HEK293T (cell line): ENCODE measurements at regions not wholly inside any gene's neighbourhood (a gene's known extent, or its start where the extent isn't known, plus 50 kb on each side); places are given as distances from the start of the nearest gene placed in this dataset.

ENCODE experiments used
- CTCF ChIA-PET: fragments of 350-600 bp; formaldehyde crosslinking; extraction: SDS; loops from one replicate; lab custom pipeline; 2021; ENCODE audit warnings: antibody characterized with exemption, inconsistent platforms; lab: Yijun Ruan, JAX
- POLR2A ChIA-PET: fragments of 350-600 bp; formaldehyde crosslinking; extraction: SDS; loops from one replicate; lab custom pipeline; 2020; ENCODE audit warnings: antibody characterized with exemption, inconsistent platforms; lab: Yijun Ruan, JAX
- DNase-seq: peaks from one replicate; pipeline ENCODE4 v3.0.0; 2012; ENCODE audit warnings: mixed read lengths; ENCODE audit errors: extremely low spot score
- ARNT ChIP-seq: fragments of 450-650 bp; IDR thresholded peaks from 2 replicates; pipeline ENCODE4 v1.6.1; 2017; ENCODE audit warnings: mild to moderate bottlenecking
- BHLHE40 ChIP-seq: fragments of 450-650 bp; IDR thresholded peaks from 2 replicates; pipeline ENCODE4 v1.6.1; 2016; ENCODE audit warnings: mild to moderate bottlenecking, moderate library complexity, borderline replicate concordance
- CTBP1 ChIP-seq: fragments of 450-650 bp; IDR thresholded peaks from 2 replicates; pipeline ENCODE4 v1.6.1; 2016; ENCODE audit warnings: borderline replicate concordance
- ELF4 ChIP-seq: fragments of 450-650 bp; IDR thresholded peaks from 2 replicates; pipeline ENCODE4 v1.6.1; 2017; ENCODE audit warnings: antibody characterized with exemption
- FOXA1 ChIP-seq: fragments of 450-650 bp; IDR thresholded peaks from 2 replicates; pipeline ENCODE4 v1.6.1; 2016; ENCODE audit warnings: mild to moderate bottlenecking
- FOXK2 ChIP-seq: fragments of 450-650 bp; IDR thresholded peaks from 2 replicates; pipeline ENCODE4 v1.6.1; 2016; ENCODE audit warnings: mild to moderate bottlenecking
- FOXM1 ChIP-seq: fragments of 450-650 bp; IDR thresholded peaks from 2 replicates; pipeline ENCODE4 v1.6.1; 2017; ENCODE audit warnings: mild to moderate bottlenecking, borderline replicate concordance
- HDGF ChIP-seq: fragments of 450-650 bp; IDR thresholded peaks from 2 replicates; pipeline ENCODE4 v1.6.1; 2017; ENCODE audit warnings: antibody characterized with exemption, borderline replicate concordance
- L3MBTL2 ChIP-seq: fragments of 450-650 bp; conservative IDR thresholded peaks from 2 replicates; pipeline ENCODE4 v1.6.1; 2016; ENCODE audit warnings: mild to moderate bottlenecking
- LEF1 ChIP-seq: fragments of 450-650 bp; IDR thresholded peaks from 2 replicates; pipeline ENCODE4 v1.6.1; 2017; ENCODE audit warnings: mild to moderate bottlenecking, borderline replicate concordance
- NFRKB ChIP-seq: fragments of 450-650 bp; IDR thresholded peaks from 2 replicates; pipeline ENCODE4 v1.6.1; 2016; ENCODE audit warnings: mild to moderate bottlenecking, moderate library complexity
- SP1 ChIP-seq: fragments of 450-650 bp; IDR thresholded peaks from 2 replicates; pipeline ENCODE4 v1.6.1; 2017
- SUZ12 ChIP-seq: fragments of 450-650 bp; IDR thresholded peaks from 2 replicates; pipeline ENCODE4 v1.6.1; 2016; ENCODE audit warnings: mild to moderate bottlenecking
- TARDBP ChIP-seq: fragments of 450-650 bp; IDR thresholded peaks from 2 replicates; pipeline ENCODE4 v1.6.1; 2016
- ZNF384 ChIP-seq: fragments of 450-650 bp; IDR thresholded peaks from 2 replicates; pipeline ENCODE4 v1.6.1; 2016
- TF ChIP-seq, protein P1 (sequence below): fragments of 450-650 bp; IDR thresholded peaks from 2 replicates; pipeline ENCODE4 v1.6.1; 2016

DNA sequence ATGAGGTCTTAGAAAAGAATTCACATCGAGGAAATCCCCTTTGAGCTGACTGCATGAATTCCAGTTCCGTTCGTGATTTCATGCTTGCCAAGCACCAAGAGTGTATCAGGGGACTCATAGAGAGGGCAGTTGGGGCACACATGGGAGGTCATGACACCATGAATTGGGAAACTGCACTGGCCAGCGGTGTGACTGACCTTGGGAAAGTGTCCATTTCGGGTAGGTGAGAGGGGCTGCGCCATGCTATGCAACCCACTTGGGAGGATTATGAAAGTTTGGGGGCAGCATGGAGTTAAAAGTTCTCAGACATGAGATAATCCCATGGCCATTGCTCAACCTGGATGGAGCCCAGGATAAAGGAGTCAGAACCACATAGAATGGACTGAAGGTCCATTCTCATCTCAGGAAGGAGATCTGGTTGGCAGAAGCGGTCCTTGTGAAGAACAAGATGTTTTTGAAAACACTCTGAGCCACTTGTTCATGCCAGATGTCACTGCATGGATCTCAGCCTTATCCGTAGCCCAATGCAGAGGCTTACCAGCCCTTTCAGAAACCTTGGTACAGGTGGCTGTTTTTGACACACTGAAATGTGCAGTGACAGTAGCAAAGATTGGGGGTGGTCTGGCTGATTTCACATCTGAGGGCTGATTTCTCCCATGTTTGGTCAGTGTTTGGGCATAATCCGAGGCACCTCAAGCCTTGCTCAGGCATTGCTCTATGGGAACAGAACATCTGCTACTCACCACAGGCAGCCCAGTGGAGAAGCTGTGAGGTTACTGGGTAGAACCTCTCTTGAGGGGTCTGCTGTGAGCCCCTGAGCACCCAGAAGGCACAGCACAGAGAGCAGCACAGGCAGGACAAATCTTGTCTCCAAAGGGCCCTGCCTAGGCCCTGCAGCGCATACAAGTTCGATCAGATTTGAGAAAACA is 252.3 kb downstream of the CXCL12 start:
- CTCF ChIA-PET = no interaction called here
- DNase-seq = no peak
- POLR2A ChIA-PET = no interaction called here
- TF ChIP-seq TARDBP (no peak), HDGF (no peak), ELF4 (no peak), L3MBTL2 (no peak), NFRKB (no peak), FOXA1 (no peak), CTBP1 (no peak), SP1 (no peak), ARNT (no peak)

DNA sequence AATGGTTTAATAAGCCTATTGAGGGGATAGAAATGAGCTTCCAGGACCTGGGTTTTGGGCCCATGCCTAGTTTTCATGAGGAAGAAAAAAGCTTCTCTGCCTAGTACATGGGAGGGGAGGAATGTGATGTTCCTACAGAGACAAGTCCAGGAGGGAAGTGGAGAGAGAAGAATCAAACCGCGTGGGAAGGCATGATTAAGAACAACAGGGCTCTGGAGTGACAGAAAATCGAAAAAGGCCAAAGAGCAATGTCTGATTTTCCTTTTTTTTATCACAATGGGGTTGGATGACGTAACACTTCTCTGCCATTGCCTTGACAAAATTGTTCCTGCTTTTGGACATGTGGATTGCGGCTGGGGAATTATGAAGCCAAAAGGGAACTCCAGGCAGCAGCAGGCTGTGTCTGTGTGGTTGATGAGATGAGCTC is 258.6 kb downstream of the CXCL12 start:
- POLR2A ChIA-PET = interaction anchor here (1.1 kb wide), 1 partner anchor 13 kb away, joined by 3 read pairs; no protein-coding TSS in a partner anchor
- no peak for DNase-seq
- CTCF ChIA-PET = interaction anchor here (1.3 to 1.6 kb wide), 2 partner anchors 8 to 14 kb away, joined by 4 to 5 read pairs; no protein-coding TSS in a partner anchor
- no peak for TF ChIP-seq ZNF384
- TF ChIP-seq SP1 = no peak
- no peak for TF ChIP-seq TARDBP
- no peak for TF ChIP-seq CTBP1
- TF ChIP-seq, protein P1, sequence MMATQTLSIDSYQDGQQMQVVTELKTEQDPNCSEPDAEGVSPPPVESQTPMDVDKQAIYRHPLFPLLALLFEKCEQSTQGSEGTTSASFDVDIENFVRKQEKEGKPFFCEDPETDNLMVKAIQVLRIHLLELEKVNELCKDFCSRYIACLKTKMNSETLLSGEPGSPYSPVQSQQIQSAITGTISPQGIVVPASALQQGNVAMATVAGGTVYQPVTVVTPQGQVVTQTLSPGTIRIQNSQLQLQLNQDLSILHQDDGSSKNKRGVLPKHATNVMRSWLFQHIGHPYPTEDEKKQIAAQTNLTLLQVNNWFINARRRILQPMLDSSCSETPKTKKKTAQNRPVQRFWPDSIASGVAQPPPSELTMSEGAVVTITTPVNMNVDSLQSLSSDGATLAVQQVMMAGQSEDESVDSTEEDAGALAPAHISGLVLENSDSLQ = no peak
- no peak for TF ChIP-seq ELF4
- TF ChIP-seq L3MBTL2 = no peak

DNA sequence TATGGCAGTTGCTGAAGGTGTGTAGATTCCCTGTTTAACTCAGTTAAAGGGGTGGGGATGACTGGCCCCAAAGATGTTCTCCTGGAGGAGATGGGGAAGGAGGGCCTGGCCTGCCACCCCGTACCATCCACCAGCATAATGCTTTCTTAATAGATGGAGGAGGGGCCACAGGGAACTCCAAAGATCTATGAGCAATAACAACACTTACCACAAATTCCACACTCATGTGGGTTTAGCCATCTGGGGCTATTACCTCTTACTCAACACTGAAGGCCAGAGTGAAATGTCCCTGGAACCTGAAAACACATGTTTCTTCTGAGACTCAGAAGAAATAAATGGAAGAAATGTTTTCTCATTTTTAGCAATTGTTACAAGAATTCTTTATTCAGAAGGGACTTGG is 259.0 kb downstream of the CXCL12 start:
- CTCF ChIA-PET = interaction anchor here (1.3 to 1.6 kb wide), 2 partner anchors 8 to 13 kb away, joined by 4 to 5 read pairs; no protein-coding TSS in a partner anchor
- no peak for DNase-seq

DNA sequence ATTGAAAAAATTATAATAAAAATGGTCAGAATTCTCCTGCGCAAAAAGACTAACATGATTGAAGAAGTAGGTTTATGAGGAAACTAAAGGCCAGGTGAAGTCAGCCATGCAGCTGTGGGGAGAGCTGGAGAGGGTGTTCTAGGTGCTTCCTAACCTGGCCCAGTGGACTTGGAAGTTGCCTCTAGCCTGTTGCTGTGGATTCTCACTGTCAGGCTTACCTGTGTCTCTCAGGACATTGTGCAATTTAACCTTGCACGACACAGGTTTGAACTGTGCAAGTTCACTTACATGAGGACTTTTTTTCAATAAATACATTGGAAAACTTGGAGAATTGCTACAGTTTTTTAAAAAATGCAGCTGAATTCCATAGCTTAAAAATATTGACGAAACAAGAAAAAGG is 266.4 kb downstream of the CXCL12 start:
- ChIA-PET CTCF (interaction anchor here (1.2 kb wide), 1 partner anchor 8 kb away, joined by 5 read pairs; no protein-coding TSS in a partner anchor), POLR2A (no interaction called here)
- no peak for DNase-seq
- TF ChIP-seq SUZ12 (no peak), BHLHE40 (no peak), HDGF (no peak), FOXK2 (no peak), ARNT (no peak), ZNF384 (no peak), LEF1 (no peak), FOXM1 (no peak), ELF4 (no peak), FOXA1 (no peak), CTBP1 (no peak), NFRKB (no peak), SP1 (no peak), L3MBTL2 (no peak), TARDBP (no peak)
- TF ChIP-seq, protein P1 = no peak

More for the DNA sequence above, 259.0 kb downstream of the CXCL12 start:
- POLR2A ChIA-PET = no interaction called here
- TF ChIP-seq ARNT (no peak), NFRKB (no peak), SUZ12 (no peak), LEF1 (no peak), ZNF384 (no peak), L3MBTL2 (no peak), HDGF (no peak), FOXK2 (no peak), FOXM1 (no peak), FOXA1 (no peak), TARDBP (no peak), BHLHE40 (no peak)
- TF ChIP-seq, protein P1 = no peak

DNA sequence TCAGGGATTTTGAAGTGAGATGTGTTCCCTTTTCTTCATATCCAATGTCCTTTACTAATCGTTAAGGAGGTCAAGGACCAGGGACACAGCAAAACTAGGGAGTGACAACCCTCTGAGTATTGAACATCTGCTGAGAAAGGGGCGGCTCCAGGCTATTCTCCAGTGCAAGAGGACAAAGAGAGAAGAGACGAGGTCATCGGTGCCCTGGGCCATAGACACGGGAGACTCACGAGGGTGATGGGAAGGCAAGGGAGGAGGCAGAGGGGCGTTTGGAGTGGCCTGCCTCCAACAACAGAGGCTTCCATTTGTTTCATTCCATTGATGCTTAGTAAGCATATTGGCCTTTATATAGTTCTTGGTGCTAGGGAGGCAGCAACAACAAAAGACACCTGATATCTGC is 268.4 kb downstream of the CXCL12 start:
- DNase-seq = no peak
- ChIA-PET POLR2A (no interaction called here), CTCF (no interaction called here)
- TF ChIP-seq ZNF384 = no peak

DNA sequence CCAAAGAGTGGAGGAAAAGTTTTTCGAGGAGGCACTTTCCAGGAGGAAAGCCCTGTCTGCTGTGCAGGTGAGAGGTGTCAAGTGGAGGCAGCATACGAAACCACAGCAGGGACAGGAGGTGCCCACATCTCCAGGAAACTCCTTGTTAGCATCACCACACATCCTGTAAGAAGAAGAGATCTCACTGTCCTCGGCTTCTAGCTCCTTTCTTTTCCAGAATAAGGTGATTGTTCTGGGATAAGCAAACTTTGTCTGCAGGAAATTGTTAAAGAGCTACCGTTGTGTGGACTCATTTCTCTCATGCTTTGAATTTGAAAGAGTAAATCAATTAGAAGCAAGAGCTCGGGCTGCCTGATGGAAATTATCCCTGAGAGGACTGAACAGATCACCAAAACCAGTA is 269.4 kb downstream of the CXCL12 start:
- ChIA-PET POLR2A (no interaction called here), CTCF (no interaction called here)
- DNase-seq = no peak
- TF ChIP-seq ELF4 (no peak), TARDBP (no peak), LEF1 (no peak), SUZ12 (no peak), FOXM1 (no peak), ARNT (no peak), FOXA1 (no peak), BHLHE40 (no peak), FOXK2 (no peak), HDGF (no peak), SP1 (no peak), NFRKB (no peak), L3MBTL2 (no peak)
- TF ChIP-seq, protein P1 = no peak
